Left lung (tissue), 4 donors: ENCODE measurements at regions not wholly inside any gene's neighbourhood (a gene's known extent, or its start where the extent isn't known, plus 50 kb on each side); places are given as distances from the start of the nearest gene placed in this dataset.

Experiments used
- ATAC-seq: fragments of 200-7000 bp; cut with Tn5 transposase; one replicate; pipeline ENCODE4 v1.9.1; 2020; ENCODE audit warnings: moderate library complexity
- DNase-seq, 4 donors: peaks; one replicate each; pipeline ENCODE4 v3.0.0-alpha.2; 2013 to 2020
- H3K27ac ChIP-seq, 2 donors: fragments of 200-600 bp; sonication (generic) in 1 of 2; one replicate each; pipeline versions ENCODE4 v1.5.0 to v1.8.0; 2020 to 2021
- H3K27me3 ChIP-seq, 2 donors: fragments of 200-600 bp; sonication (generic) in 1 of 2; one replicate each; pipeline versions ENCODE4 v1.5.0 to v1.8.0; 2020 to 2021
- H3K36me3 ChIP-seq, 2 donors: fragments of 200-600 bp; sonication (generic) in 1 of 2; one replicate each; pipeline versions ENCODE4 v1.5.0 to v1.8.0; 2020 to 2021
- H3K4me1 ChIP-seq, 2 donors: fragments of 200-600 bp; one replicate each; pipeline ENCODE4 v1.8.0; 2021
- H3K4me3 ChIP-seq, 2 donors: fragments of 200-600 bp; sonication (generic) in 1 of 2; one replicate each; pipeline versions ENCODE4 v1.5.0 to v1.8.0; 2020 to 2021; ENCODE audit warnings: mild to moderate bottlenecking in 1 of 2
- H3K9me3 ChIP-seq, 2 donors: fragments of 200-600 bp; sonication (generic) in 1 of 2; one replicate each; pipeline versions ENCODE4 v1.5.0 to v1.8.0; 2020 to 2021
- CTCF ChIP-seq, 2 donors: fragments of 200-600 bp; sonication (generic) in 1 of 2; IDR thresholded peaks; one replicate each; pipeline versions ENCODE4 v1.5.0 to v1.8.0; 2021; ENCODE audit warnings: antibody characterized with exemption in 2 of 2
- intact Hi-C, 2 donors: fragments of 100-400 bp; cut with DNase I; formaldehyde crosslinking; loops; one replicate each; pipeline versions ENCODE4 v1.11.2 to v1.14.2; 2022
- donor health status: DM: no; HTN: yes; CAD: no.
- donor health status: DM: no; HTN: no; CAD: no.

GRCh38 chr5:97752871-97753270 is 569.8 kb upstream of the RIOK2 start:
- Histone ChIP-seq H3K27me3 (no peaks in the 10 kb centered on the region), H3K4me3 (no peak overlapping the region), H3K27ac (no peak overlapping the region), H3K4me1 (no peaks in the 10 kb centered on the region), H3K36me3 (no peaks in the 10 kb centered on the region), H3K9me3 (no peaks in the 10 kb centered on the region)
- intact Hi-C loops: no loop called here
- DNase-seq: no peak
- ATAC-seq: no peak
- no peak for TF ChIP-seq CTCF (IDR thresholded peaks at IDR 0.05)

GRCh38 chr5:97762483-97762882 is 579.4 kb upstream of the RIOK2 start:
- ATAC-seq (no peak), DNase-seq (no peak)
- TF ChIP-seq CTCF (IDR thresholded peaks at IDR 0.05): no peak
- Histone ChIP-seq H3K27me3 (no peaks in the 10 kb centered on the region), H3K36me3 (no peaks in the 10 kb centered on the region), H3K9me3 (peaks cover 0 to 4% of the 10 kb centered on the region in 2 donors), H3K4me3 (no peak overlapping the region), H3K27ac (no peak overlapping the region), H3K4me1 (no peaks in the 10 kb centered on the region)
- intact Hi-C loops: no loop called here

GRCh38 chr5:97764700-97765099 is 581.7 kb upstream of the RIOK2 start:
- DNase-seq: no peak
- Histone ChIP-seq H3K4me3 (no peak overlapping the region), H3K27ac (no peak overlapping the region), H3K36me3 (no peaks in the 10 kb centered on the region), H3K9me3 (peaks cover 0 to 4% of the 10 kb centered on the region in 2 donors), H3K27me3 (no peaks in the 10 kb centered on the region), H3K4me1 (no peaks in the 10 kb centered on the region)
- intact Hi-C loops: no loop called here
- ATAC-seq: no peak
- TF ChIP-seq CTCF (IDR thresholded peaks at IDR 0.05): no peak

GRCh38 chr5:97778451-97778850 is 595.4 kb upstream of the RIOK2 start:
- no peak for TF ChIP-seq CTCF (IDR thresholded peaks at IDR 0.05)
- no peaks in the 10 kb centered on the region for H3K36me3 ChIP-seq
- H3K27ac ChIP-seq: no peak overlapping the region
- no peaks in the 10 kb centered on the region for H3K27me3 ChIP-seq
- no peak overlapping the region for H3K4me3 ChIP-seq
- H3K4me1 ChIP-seq: no peaks in the 10 kb centered on the region
- ATAC-seq (no peak), DNase-seq (no peak)
- H3K9me3 ChIP-seq: peaks cover 0 to 2% of the 10 kb centered on the region in 2 donors
- intact Hi-C loops: no loop called here

- no peaks in the 10 kb centered on the region for H3K27me3 ChIP-seq
- ATAC-seq: no peak
Measured at GRCh38 chr5:97788369-97788768, 605.3 kb upstream of the RIOK2 start.

More at GRCh38 chr5:97788369-97788768, 605.3 kb upstream of the RIOK2 start:
- intact Hi-C loops: no loop called here
- TF ChIP-seq CTCF (IDR thresholded peaks at IDR 0.05): no peak
- Histone ChIP-seq H3K36me3 (no peaks in the 10 kb centered on the region), H3K4me3 (no peak overlapping the region), H3K4me1 (no peaks in the 10 kb centered on the region), H3K27ac (no peak overlapping the region), H3K9me3 (peaks cover 0 to 2% of the 10 kb centered on the region in 2 donors)
- DNase-seq: no peak
